CD4-positive, alpha-beta T cell treated with Interleukin-15 for 4 hours (primary cell): ENCODE measurements at regions not wholly inside any gene's neighbourhood (a gene's known extent, or its start where the extent isn't known, plus 50 kb on each side); places are given as distances from the start of the nearest gene placed in this dataset.

Experiments
- DNase-seq: peaks from one replicate; pipeline ENCODE4 v3.0.0-alpha.2; 2020; ENCODE audit warnings: low spot score

DNA sequence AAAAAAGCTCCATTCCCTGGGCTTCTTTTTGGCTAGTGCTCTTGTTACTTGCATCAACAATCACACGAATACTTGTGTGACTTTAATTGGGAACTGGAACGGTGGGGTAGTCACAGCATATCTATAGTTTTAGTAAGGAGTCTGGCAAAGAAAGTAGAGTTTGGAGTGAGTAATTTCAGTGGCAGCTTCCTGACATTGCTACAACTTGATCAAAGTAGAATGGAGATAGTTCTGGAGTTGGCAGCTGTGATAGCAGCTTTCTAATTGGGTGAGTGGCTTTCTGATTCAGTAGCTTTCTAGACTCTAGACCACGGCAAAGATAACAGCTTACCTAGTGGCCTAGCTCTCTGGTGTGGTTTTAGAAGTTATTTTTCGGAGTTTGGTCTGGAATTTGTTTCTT lies 475.0 kb downstream of the TUSC7 start:
- DNase-seq, result no peak

DNA sequence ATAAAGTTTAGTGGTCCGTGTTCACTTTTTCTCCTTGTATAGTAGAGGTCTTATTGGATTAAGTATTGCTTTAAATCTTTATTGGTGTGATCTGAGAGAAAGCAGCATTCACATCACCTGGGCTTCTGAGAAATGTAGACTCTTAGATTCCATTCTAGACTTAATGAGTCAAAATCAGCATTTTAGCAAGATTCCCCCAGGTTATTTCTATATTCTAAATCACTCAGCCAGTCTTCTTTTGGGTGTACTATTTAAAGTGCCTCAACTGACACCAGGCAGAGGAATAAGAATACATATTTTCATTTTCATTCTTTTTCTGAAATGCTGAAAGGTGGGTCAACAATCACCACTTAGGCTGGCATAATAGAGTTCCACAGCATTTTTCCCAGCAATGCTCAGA lies 481.7 kb downstream of the TUSC7 start:
- no peak for DNase-seq

DNA sequence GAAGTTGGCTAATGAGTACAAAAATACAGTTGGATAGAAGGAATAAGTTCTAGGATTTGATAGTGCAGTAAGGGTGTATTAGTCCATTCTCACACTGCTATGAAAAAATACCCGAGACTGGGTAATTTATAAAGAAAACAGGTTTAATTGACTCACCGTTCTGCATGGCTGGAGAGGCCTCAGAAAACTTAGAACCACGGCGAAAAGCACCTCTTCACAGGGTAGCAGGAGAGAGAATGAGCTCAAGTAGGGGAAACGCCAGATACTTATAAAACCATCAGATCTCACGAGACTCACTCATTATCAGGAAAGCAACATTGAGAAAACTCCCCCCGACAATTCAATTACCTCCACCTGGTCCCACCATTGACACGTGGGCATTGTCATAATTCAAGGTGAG lies 483.3 kb downstream of the TUSC7 start:
- DNase-seq, result no peak

DNA sequence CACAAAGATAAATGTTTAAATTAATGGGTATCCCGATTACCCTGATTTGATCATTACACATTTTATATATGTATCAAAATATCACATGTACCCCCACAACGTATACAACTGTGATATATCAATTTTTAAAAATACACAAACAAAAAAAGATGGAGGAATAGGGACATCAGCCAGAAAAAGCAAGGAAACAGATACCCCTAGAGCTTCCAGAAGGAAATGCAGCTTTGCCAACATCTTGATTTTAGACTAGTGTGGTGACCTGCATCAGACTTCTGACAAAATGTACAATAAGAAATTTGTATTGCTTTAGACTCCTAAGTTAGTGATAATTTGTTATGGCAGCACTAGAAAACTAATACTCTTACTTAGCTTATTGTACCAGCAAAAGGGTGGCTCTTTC lies 483.8 kb downstream of the TUSC7 start:
- no peak for DNase-seq

DNA sequence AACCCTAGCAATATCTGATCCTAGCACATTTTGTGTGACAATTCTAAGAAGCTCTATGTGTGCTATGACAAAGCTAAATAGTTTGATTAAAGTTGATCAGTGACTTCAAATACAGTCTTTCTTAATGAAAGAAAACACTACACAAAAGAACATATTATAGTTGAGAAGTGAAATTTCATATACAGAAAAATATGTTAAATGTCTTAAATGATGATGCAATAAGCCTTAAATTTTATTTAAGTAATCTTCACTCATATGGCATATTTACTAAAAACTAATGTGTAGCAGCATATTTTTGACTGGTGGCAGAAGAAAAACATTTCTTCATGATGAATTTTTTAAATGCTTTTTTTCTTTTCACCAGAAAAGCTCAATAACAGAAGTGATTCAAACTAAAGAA lies 485.5 kb downstream of the TUSC7 start:
- DNase-seq, result no peak

DNA sequence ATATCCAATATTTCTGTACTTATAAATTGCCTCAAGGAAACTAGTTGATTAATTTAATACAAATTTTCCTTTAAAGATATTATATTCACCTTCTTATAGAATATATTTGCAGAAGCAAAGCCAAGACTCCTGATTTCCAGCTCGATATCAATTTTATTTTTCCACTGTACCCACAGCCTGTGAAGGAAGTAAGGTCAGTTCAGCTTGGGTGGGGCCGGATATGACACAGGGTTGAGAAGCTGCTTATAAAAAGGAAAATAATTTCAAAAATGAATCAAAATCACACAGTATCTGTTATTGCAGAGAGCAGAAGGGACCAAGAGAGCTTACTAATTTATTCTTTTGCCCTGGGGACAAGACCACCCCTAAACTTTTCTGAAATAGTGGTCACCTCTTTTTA lies 491.4 kb downstream of the TUSC7 start:
- DNase-seq, result no peak

DNA sequence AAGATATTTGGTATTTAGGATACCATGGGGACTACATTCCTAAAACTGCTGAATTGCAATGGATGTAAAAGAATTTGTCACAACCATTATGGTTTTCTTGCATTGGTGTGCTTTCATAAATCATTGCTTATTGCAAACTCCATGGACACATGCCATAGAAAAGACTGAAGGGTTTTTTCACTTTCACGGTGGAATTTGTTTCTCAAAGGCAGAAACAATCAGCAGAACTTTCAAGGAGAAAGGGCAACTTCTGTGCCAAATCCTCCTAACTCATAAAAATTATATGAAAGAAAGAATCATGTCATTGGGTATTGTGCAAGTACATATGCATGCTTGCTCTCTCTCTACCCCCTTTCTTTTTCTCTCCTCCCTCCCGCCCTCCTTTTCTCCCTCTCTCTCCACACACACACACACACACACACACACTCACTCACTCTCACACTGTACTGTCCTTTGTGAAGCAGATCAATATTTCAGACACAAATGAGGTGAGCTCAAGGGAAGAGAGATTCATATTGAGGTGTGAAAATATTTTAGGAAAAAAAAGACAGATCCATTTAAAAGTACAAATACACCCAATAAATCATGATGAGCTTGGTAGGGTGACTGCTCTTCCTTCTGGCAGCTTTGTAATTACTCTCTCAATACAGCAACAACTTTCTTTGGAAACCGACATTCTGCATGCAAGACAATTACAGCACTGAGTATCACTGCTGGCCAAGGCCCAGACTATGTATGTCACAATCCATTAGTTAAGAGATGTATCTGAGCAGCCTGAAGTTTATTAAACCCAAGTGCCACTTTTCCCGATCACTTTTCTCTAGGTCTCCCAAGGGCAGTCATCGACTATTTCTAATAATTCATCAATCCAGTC lies 492.6 kb downstream of the TUSC7 start:
- no peak for DNase-seq

DNA sequence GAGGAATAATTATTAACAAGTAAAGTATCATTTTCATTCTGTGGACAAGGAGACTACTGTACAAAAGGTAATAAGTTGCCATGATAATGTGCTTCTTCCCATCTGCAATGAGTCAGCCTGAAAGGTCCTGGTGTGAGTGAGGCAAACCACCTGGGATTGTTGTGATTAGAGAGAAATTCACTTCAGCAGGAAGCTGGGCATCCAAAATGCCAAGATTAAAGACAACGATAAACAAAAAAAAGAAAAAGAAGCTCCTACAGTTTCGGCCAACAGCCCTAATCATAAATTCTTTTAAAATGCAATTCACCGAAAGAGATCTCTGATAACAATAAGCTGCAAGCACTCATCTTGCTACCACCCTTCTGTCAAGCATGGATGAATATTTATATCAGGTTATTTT lies 507.8 kb downstream of the TUSC7 start:
- DNase-seq, result no peak

DNA sequence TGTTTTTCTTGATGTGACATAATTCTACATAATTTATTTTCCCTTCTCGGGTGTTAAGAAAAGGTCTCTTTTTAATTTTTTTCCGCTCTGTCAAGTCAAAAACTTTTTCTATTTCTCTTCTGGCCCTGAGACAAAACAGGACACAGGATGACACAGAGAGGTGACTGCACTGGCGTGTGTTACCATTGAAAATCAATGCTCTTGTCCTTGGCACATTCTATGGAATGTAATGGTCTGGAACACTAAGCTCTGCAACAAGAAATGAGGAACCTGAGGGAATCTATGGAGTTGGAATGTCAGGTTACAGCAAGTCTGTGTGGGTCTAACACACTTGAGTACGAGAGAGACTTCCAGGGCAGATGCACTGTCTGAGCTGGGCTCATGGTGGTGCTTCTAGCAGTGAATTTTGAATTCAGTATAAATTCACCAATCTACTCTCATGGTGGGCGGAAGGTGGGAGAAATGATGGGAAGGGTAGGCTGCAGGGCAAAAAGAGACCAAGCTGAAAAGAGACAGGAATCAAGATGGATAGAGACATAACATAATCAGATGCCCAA lies 508.3 kb downstream of the TUSC7 start:
- no peak for DNase-seq

DNA sequence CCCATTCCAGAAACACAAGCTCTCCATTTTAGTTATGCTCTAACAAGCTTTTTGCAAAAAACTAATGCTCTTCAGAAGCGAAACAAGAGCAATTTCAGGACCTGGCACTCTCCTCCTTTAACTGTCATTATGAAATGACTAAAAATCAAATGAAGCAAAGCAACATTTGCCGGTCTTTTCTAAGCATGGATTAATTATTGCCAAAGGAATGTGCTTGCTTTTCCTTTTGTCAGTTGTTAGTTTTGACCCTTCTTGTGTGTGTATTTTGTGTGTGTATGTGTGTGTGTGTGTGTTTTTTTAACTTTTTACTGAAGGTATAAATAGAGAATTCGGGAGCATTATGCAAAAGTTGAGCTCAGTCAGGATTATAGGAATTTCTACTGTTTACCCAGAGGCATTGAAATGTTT lies 509.1 kb downstream of the TUSC7 start:
- no peak for DNase-seq

DNA sequence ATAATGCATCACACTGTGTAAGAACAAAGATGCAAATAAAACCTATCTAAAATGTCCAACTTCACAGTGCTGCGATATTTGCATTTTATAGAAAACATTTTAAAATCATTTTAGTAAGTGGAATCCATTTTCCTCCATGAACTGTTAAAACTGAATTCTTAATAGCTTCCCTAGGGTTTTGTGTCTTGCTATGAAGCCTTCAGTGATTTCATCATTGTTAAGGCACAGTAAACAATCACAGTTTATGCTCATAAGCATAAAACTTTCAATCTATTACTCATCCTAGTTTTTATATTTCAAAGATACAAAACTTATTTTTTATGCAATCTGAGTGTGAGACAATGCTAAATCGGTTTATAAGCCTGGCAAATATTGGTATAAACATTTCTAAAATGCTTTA lies 509.7 kb downstream of the TUSC7 start:
- no peak for DNase-seq

DNA sequence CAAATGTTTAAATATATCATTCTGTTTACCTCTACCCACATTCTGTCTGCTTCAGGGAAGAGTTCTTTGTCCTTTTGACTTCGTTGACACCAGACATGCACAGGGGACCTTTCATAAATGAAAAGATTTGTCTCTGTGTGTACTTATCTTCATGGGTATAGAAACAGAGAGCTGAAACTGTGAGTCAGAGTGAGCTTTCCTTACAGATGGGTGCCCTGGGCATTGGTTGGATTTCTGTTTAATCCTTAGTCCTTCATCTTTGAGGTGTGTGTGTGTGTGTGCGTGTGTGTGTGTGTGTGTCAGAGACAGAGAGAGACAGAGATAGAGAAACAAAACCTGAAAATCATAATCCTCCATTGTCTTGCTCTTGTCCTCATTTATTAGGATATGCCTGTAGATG lies 517.4 kb downstream of the TUSC7 start:
- no peak for DNase-seq

DNA sequence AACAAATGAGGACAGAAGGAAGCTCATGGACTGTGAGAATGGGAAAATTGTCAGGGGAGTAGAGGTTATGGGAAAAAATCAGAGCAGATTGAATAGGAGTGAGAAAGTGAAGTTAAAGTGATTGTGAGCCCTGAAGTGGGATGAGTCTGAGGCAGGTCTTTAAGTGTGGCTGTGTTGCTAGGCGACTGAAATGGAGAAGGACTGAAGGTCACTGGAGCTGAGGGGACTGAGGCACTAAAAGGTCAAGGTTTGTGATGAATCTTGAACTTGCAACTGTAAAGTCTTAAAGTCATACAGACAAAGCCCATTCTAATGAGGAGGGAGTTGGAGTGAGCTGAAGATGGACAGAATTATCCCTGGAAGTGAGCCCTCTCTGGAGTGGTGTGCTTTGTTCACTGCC lies 518.9 kb downstream of the TUSC7 start:
- DNase-seq, result no peak

DNA sequence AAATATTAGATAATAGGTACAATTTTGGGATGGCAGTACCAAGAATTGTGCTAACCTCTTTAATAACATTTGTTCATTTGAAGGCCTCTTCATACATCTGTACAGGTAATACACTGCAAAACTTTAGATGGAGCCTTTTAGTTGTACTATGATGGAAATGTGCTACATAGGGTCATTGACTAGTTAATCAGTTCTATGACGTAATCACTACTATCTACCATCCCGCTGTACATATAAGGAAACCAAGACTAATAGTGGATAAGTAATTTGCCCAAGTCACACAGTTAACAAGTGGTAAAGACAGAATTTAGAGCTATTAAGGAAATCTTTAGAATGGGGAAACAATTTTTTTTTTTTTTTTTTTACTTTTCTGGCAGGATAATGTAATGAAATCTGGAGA lies 521.3 kb downstream of the TUSC7 start:
- no peak for DNase-seq

DNA sequence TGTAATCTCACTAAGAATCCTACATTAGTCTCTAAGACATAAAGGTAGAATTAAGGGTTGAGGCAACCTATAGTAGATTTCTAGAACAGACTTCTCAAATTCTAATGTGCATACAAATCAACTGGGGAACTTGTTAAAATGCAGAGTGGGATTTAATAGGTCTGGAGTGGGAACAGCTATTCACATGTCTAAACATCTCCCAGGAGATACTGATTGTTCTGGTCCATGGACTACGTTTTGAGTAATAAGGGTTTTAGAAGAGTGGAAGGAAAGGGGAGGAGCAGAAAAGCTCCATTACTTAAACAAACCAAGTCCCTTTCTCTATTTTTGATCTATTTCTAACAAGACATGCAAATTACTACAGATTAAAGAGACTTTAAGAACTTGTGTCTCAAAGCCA lies 524.8 kb downstream of the TUSC7 start:
- DNase-seq, result no peak

DNA sequence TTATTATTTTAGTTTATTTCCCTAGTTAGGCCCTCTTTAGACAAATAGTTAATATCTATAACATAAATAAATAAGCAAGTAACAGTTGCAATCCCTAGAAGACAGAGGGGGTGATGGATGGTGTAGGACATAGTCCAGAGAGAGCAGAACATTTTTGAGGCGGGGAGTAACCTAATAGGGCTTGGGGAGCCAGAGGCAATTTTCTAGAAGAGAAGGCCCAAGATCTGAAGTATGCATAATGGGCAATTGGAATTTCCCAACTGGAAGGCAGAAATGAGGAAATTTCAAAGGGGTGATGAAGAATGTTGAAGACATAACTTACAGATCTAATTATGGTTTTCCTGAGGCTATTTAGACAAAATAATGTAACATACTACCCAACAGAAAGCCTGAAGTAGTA lies 525.7 kb downstream of the TUSC7 start:
- no peak for DNase-seq

DNA sequence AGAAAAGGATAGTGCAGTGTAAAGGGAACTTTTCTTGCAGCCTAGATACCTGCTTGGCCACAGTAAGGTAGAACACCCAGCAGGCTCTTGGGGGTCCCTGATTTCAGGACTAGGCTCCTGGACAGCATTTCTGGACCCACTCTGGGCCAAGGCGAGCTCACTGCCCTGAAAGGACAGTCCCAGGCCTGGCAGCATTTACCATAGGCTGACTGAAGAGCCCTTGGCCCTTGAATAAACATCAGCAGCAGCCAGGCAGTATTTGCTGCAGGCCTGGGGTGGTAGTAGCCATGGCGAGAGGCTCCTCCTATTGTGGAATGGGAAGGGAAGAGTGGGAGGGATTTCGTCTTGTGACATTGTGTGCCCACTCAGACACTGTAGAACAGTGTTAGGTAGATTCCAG lies 529.2 kb downstream of the TUSC7 start:
- DNase-seq, result no peak

DNA sequence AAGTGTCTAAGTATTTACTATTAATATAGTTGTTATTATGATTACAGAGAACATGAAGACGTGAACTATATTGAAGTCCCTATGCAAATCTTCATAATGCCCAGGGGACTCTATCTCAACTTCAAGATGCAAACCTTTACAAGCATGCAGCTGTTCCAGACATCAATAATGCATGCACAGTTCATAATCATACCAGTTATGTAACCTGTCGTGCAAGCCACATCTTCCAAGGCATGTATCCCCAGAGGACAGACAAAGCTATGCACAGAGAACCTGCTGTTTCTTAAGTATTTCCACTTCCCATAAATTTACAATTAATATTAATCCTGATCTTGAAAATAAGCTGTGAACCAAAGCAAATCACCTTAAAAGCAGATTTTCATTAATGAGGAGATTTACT lies 534.1 kb downstream of the TUSC7 start:
- no peak for DNase-seq

DNA sequence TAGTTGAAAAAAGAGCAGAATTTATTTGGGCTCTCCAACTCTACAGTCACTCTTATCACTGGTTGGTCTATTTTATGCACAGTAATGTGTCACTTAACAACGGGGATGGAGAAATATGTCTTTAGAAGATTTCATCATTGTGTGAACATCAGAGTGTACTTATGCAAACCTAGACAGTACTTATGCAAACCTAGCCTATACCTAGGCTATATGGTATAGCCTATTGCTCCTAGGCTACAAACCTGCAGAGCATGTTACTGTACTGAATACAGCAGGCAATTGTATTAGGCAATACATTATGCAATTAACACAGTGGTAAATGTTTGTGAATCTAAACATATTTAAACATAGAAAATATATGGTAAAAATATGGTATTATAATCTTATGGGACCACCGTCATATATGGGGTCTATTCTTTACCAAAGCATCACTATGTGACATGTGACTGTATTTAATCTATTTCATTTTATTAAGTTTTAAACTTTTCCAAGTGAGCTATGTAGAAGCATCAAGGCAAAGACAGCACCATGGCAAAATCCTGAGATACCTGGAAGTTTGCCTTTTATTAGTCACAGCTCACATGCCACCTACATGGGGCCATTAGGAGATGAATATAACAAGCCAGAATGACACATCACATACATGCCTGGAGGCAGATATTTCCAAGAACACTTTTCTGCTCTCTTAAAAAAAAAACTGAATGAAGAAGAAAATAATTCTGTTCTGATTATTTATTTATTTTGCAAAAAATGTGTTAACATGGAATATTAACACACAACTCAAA lies 537.4 kb downstream of the TUSC7 start:
- no peak for DNase-seq

DNA sequence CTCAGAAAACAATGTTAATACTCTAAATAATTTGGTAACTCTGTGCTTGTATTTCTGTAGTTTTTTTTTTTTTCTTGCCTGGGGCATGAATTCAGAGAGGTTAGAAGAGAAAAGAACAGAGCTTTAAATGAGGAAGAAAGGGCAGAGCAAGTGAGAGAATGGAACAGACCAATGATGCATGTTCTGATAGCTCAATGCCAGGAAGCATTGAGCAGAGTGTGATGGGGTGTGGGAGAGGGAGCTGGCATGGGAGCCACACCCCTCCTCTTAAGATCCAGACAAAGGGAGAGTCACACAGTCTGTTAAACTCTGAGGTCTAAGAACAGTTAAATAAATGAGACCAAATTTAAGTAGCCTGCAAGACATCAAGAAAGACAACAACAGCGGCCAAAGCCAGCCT lies 538.6 kb downstream of the TUSC7 start:
- DNase-seq, result no peak

DNA sequence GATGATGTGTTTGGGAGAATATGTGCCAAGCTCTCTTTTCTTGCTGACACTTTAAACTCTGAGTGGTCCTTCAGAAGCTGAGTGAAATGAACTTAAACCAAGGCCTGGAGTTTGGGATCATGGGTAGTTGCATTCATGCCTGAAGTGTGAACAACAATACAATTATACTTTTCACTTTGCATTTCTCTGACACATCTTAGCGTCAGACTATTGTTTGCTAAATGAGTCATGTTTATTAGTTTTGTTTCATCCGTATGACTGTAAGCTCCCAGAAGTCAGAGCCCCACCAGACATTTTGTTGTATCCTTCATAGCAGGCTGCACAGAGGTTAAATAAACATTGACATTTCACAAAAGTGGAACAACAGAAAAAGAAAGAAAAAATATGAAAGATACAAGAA lies 542.6 kb downstream of the TUSC7 start:
- DNase-seq, result no peak

DNA sequence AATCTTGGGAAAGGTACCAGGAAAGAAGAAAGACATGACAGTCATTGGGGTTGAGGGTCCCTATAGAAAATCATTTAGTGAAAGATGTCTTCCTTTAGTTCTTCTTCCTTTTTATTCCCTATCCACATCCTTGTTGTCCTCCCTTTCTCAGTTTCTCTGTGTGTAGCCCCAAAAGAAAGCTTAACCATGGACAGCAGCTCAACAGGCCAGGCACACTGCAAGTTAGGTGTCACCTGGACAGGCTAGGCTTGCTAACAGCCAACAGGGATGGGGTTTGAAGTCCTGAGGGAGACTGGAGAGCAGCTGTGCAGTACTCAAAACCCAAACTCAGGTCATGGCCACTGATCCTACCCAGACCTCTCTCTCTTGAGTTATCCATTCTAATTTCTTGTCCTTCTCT lies 543.1 kb downstream of the TUSC7 start:
- no peak for DNase-seq

DNA sequence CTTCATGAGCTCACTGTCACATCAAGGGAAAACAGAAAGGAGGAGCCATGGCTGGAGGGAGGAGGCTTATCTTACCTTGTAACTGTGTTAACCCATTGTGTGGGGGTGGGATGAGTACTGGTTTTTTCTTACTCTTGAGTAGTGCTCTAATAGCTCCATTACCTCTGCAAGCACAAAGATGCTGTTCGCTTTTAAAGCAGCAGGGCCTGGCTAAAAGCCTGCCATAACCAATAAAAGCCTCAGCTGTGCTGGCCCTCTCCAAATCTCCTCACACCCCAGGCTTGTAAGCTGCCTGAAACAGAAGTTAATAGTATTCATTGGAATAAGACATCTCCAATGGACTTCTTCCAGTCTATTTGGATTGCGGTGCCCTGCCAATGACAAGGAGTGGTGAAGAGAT lies 544.1 kb downstream of the TUSC7 start:
- DNase-seq, result no peak
